Astrocyte of the cerebellum (primary cell): ENCODE measurements at regions not wholly inside any gene's neighbourhood (a gene's known extent, or its start where the extent isn't known, plus 50 kb on each side); places are given as distances from the start of the nearest gene placed in this dataset.

ENCODE experiments used
- DNase-seq: peaks from one replicate; pipeline ENCODE4 v3.0.0-alpha.2; 2011; ENCODE audit warnings: low read depth
- H3K4me3 ChIP-seq: 2 replicates; pipeline ENCODE4 v1.5.1; 2011; ENCODE audit warnings: mild to moderate bottlenecking, low read depth, low read length, moderate library complexity
- CTCF ChIP-seq: IDR thresholded peaks from 2 replicates; pipeline ENCODE4 v1.5.1; 2012; ENCODE audit warnings: low read length, low read depth, moderate library complexity, mild to moderate bottlenecking; ENCODE audit errors: missing control alignments
- in situ Hi-C: cut with HindIII; loops from 2 replicates; pipeline ENCODE4 v1.10.0; 2017; ENCODE audit warnings: low sequenced_read_pairs

- in situ Hi-C loops = no loop called here
- H3K4me3 ChIP-seq = no peak overlapping the region
- no peak for DNase-seq
- TF ChIP-seq CTCF = no peak
Measured at GRCh38 chr17:13977837-13978236, 91.5 kb upstream of the COX10 start.

GRCh38 chr17:13978478-13978877 lies 90.8 kb upstream of the COX10 start:
- in situ Hi-C loops = no loop called here
- no peak overlapping the region for H3K4me3 ChIP-seq
- DNase-seq = no peak
- TF ChIP-seq CTCF = no peak

- in situ Hi-C loops = no loop called here
- DNase-seq = no peak
- TF ChIP-seq CTCF = no peak
- no peak overlapping the region for H3K4me3 ChIP-seq
Measured at GRCh38 chr17:13981881-13982280, 87.4 kb upstream of the COX10 start.

DNA sequence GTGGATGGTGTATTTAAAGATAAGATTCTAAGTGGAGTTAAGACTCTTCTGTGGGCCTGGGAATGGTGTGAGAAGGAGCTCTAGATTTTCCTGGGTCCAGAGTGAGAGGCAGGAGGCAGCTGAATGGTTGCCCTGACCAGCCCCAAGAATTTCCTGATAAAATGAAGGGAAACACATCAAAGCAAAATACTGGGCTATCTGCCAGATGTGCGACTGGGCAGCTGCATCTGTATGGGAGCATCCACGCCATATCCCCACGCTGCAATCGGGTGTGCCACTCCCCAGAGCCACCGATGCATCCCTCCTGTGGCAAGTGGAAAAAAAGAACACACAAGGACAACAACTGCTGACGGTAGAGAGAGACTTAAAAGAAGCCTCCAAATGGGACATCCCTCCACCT lies 84.3 kb upstream of the COX10 start:
- no peak for TF ChIP-seq CTCF
- H3K4me3 ChIP-seq = no peak overlapping the region
- in situ Hi-C loops = no loop called here
- no peak for DNase-seq

DNA sequence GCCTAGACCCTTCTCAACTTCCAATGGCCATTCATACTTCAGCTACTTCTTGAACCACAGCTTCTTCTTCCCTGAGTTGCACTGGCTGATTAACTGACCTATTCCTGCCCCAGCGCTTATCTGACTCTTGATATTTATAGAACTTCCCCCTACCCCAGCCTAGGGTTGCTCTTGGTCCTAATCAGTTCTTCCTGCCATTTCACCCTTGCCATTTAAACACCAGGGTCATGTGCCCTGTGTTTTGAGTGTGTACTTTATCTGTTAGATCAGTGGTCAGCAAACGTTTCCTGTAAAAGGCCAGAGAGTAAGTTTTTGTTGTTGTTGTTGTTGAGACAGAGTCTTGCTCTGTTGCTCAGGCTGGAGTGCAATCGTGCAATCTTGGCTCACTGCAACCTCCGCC lies 82.4 kb upstream of the COX10 start:
- no peak for DNase-seq
- no peak for TF ChIP-seq CTCF
- in situ Hi-C loops = no loop called here
- no peak overlapping the region for H3K4me3 ChIP-seq

- H3K4me3 ChIP-seq = no peak overlapping the region
- no peak for DNase-seq
- in situ Hi-C loops = no loop called here
- no peak for TF ChIP-seq CTCF
Measured at GRCh38 chr17:13989138-13989537, 80.2 kb upstream of the COX10 start.

DNA sequence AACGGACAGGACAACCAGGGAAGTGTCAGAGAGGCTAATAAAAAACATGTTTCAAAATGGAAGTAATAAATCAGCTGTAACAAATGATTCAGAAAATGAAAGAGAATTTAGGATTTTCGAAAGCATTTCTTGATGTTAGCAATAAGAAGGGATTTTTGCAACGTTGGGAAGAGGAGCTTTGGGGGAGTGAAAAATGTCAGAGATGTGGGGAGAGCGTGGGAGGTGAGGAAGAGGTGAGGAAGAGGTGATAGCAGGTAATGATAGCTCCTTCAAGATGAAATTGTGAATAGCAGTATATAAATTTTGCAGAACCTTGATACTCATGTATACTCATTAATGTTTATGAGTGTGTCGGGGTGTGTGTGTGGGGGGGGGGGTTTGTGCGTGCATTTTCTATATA lies 76.2 kb upstream of the COX10 start:
- no peak for TF ChIP-seq CTCF
- no peak for DNase-seq
- in situ Hi-C loops = no loop called here
- no peak overlapping the region for H3K4me3 ChIP-seq
